Naive thymus-derived CD4-positive, alpha-beta T cell (primary cell): ENCODE measurements at regions not wholly inside any gene's neighbourhood (a gene's known extent, or its start where the extent isn't known, plus 50 kb on each side); places are given as distances from the start of the nearest gene placed in this dataset.

Experiments
- ATAC-seq: fragments of 150-1000 bp; cut with Tn5 transposase; 2 replicates; pipeline ENCODE4 v1.10.0; 2021; ENCODE audit warnings: mild to moderate bottlenecking, moderate library complexity
- CTCF ChIA-PET: fragments of 350-600 bp; sonication (Branson Sonifier 250); formaldehyde crosslinking; loops from one replicate; lab custom pipeline; 2021; ENCODE audit warnings: antibody characterized with exemption; lab: Charles Lee
- POLR2A ChIA-PET: fragments of 350-600 bp; sonication (Branson Sonifier 250); formaldehyde crosslinking; loops from one replicate; lab custom pipeline; 2021; ENCODE audit warnings: antibody characterized with exemption, inconsistent platforms; lab: Charles Lee
- DNase-seq, 9 donors: peaks; one replicate each; pipeline versions ENCODE4 v3.0.0 to v3.0.0-alpha.2; 2020 to 2022; ENCODE audit warnings: mixed read lengths in 1 of 9
- H3K27ac ChIP-seq: one replicate; pipeline ENCODE4 v1.7.0; 2013; ENCODE audit warnings: mild to moderate bottlenecking, low read depth, low read length, moderate library complexity
- H3K27me3 ChIP-seq, 2 donors: one replicate each; pipeline ENCODE4 v1.7.0; 2013; ENCODE audit warnings: low read length in 2 of 2, mild to moderate bottlenecking in 2 of 2, moderate library complexity in 2 of 2; ENCODE audit not compliant: control insufficient read depth in 2 of 2, insufficient read depth in 2 of 2
- H3K36me3 ChIP-seq, 3 experiments: 1 replicate in 2 of 3; 2 replicates in 1 of 3; pipeline ENCODE4 v1.7.0; 2013; ENCODE audit warnings: low read length in 3 of 3, mild to moderate bottlenecking in 3 of 3, moderate library complexity in 1 of 3; ENCODE audit not compliant: insufficient read depth in 3 of 3, control insufficient read depth in 2 of 3
- H3K4me1 ChIP-seq, 2 donors: one replicate each; pipeline ENCODE4 v1.7.0; 2013; ENCODE audit warnings: low read length in 2 of 2, mild to moderate bottlenecking in 2 of 2, moderate library complexity in 1 of 2; ENCODE audit not compliant: control insufficient read depth in 2 of 2, insufficient read depth in 2 of 2
- H3K4me3 ChIP-seq: 2 replicates; pipeline ENCODE4 v1.7.0; 2013; ENCODE audit warnings: mild to moderate bottlenecking, low read length
- H3K9me3 ChIP-seq, 3 experiments: 1 replicate in 2 of 3; 2 replicates in 1 of 3; pipeline ENCODE4 v1.7.0; 2013; ENCODE audit warnings: low read length in 3 of 3; ENCODE audit not compliant: control insufficient read depth in 2 of 3
- H3K27ac Mint-ChIP-seq, 9 donors: one replicate each; pipeline ENCODE4 v1.8.0; 2020 to 2022; ENCODE audit warnings: mixed read lengths in 9 of 9, mild to moderate bottlenecking in 8 of 9, moderate library complexity in 5 of 9, inconsistent platforms in 2 of 9
- H3K27me3 Mint-ChIP-seq, 5 donors: one replicate each; pipeline ENCODE4 v1.8.0; 2021 to 2022; ENCODE audit warnings: mixed read lengths in 5 of 5, mild to moderate bottlenecking in 1 of 5
- H3K36me3 Mint-ChIP-seq, 5 donors: one replicate each; pipeline ENCODE4 v1.8.0; 2020 to 2022; ENCODE audit warnings: mixed read lengths in 5 of 5, mild to moderate bottlenecking in 3 of 5, inconsistent platforms in 1 of 5
- H3K4me1 Mint-ChIP-seq, 7 donors: one replicate each; pipeline ENCODE4 v1.8.0; 2020 to 2022; ENCODE audit warnings: mixed read lengths in 7 of 7, mild to moderate bottlenecking in 3 of 7, inconsistent platforms in 1 of 7
- H3K4me3 Mint-ChIP-seq, 10 donors: one replicate each; pipeline ENCODE4 v1.8.0; 2020 to 2022; ENCODE audit warnings: mild to moderate bottlenecking in 10 of 10, mixed read lengths in 10 of 10, moderate library complexity in 6 of 10, inconsistent platforms in 2 of 10
- H3K9me3 Mint-ChIP-seq, 11 donors: one replicate each; pipeline ENCODE4 v1.8.0; 2020 to 2022; ENCODE audit warnings: mixed read lengths in 11 of 11, mild to moderate bottlenecking in 4 of 11, inconsistent platforms in 1 of 11, moderate library complexity in 1 of 11
- intact Hi-C, 2 donors: fragments of 100-400 bp; cut with micrococcal nuclease; formaldehyde crosslinking; loops; one replicate each; pipeline ENCODE4 v1.15.1; 2023

- Histone ChIP-seq H3K27me3 (no peaks in the 10 kb centered on the region), H3K9me3 (no peaks in the 10 kb centered on the region), H3K27ac (no peak overlapping the region), H3K4me3 (no peak overlapping the region), H3K4me1 (no peaks in the 10 kb centered on the region), H3K36me3 (no peaks in the 10 kb centered on the region)
- Mint-ChIP-seq H3K4me3 (no peak overlapping the region), H3K36me3 (no peaks in the 10 kb centered on the region), H3K4me1 (no peaks in the 10 kb centered on the region), H3K27ac (no peak overlapping the region), H3K27me3 (peaks cover 0 to 5% (median 0%) of the 10 kb centered on the region in 5 donors), H3K9me3 (no peaks in the 10 kb centered on the region)
- intact Hi-C loops: no loop called here
- DNase-seq (no peak), ATAC-seq (no peak)
- ChIA-PET POLR2A (no interaction called here), CTCF (no interaction called here)
Measured at GRCh38 chr6:139508576-139508975, 134.1 kb upstream of the CITED2 start.

DNA sequence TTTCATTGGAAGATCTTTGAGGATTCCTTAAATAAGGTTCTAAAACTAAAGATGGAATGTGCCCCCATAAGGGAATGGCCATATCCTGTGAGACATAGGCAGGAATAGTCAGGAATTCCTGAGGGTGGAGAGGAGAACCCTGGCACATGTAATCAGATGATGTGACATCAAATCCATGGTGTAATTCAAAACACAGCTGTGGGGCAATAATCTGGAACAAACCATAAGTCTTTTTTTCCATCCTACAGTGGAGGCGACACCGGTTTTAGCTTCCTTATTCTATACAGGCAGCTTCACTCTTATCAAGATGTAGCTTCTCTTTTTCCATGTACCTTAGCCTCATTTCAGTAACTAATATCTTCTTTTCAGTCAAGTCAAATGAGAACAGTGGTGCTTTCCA is 133.6 kb upstream of the CITED2 start:
- DNase-seq: no peak
- intact Hi-C loops: no loop called here
- no peak overlapping the region for H3K4me3 Mint-ChIP-seq
- peaks cover 0 to 4% (median 0%) of the 10 kb centered on the region in 5 donors for H3K27me3 Mint-ChIP-seq
- no peaks in the 10 kb centered on the region for H3K4me1 Mint-ChIP-seq
- H3K27ac Mint-ChIP-seq: no peak overlapping the region
- H3K27me3 ChIP-seq: no peaks in the 10 kb centered on the region
- no peak overlapping the region for H3K4me3 ChIP-seq
- ChIA-PET POLR2A (no interaction called here), CTCF (no interaction called here)
- no peaks in the 10 kb centered on the region for H3K9me3 ChIP-seq
- H3K27ac ChIP-seq: no peak overlapping the region
- H3K4me1 ChIP-seq: no peaks in the 10 kb centered on the region
- H3K36me3 ChIP-seq: no peaks in the 10 kb centered on the region
- H3K36me3 Mint-ChIP-seq: no peaks in the 10 kb centered on the region
- ATAC-seq: no peak
- H3K9me3 Mint-ChIP-seq: no peaks in the 10 kb centered on the region

GRCh38 chr6:139500977-139501376 is 126.5 kb upstream of the CITED2 start:
- ATAC-seq (no peak), DNase-seq (no peak)
- Mint-ChIP-seq H3K27me3 (no peaks in the 10 kb centered on the region), H3K4me1 (no peaks in the 10 kb centered on the region), H3K36me3 (no peaks in the 10 kb centered on the region), H3K9me3 (no peaks in the 10 kb centered on the region), H3K4me3 (no peak overlapping the region), H3K27ac (no peak overlapping the region)
- Histone ChIP-seq H3K9me3 (no peaks in the 10 kb centered on the region), H3K4me1 (no peaks in the 10 kb centered on the region), H3K4me3 (no peak overlapping the region), H3K36me3 (no peaks in the 10 kb centered on the region), H3K27ac (no peak overlapping the region), H3K27me3 (no peaks in the 10 kb centered on the region)
- intact Hi-C loops: no loop called here
- CTCF ChIA-PET: no interaction called here
- POLR2A ChIA-PET: no interaction called here

DNA sequence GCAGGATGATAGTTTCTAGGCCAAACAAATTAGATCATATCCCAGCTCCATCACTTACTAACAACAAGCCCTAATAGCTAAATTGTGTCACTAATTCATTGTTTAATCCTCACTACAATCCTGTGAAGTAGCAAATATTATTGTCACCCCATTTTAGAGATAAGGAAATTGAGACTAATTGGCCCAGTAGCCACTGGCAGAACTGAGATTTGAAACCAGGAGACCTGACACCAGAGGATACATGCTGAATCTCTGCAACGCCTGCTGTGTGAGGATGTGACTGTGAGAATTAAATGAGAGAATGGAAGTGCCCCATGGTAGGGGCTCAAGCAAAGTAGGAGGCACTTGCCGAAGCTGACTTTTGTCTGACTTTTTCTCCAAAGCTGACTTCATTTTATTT is 124.3 kb upstream of the CITED2 start:
- no peaks in the 10 kb centered on the region for H3K36me3 Mint-ChIP-seq
- no peaks in the 10 kb centered on the region for H3K9me3 Mint-ChIP-seq
- Histone ChIP-seq H3K27ac (no peak overlapping the region), H3K36me3 (no peaks in the 10 kb centered on the region), H3K27me3 (no peaks in the 10 kb centered on the region), H3K9me3 (no peaks in the 10 kb centered on the region), H3K4me1 (no peaks in the 10 kb centered on the region), H3K4me3 (no peak overlapping the region)
- H3K27me3 Mint-ChIP-seq: no peaks in the 10 kb centered on the region
- ChIA-PET POLR2A (no interaction called here), CTCF (no interaction called here)
- intact Hi-C loops: no loop called here
- H3K4me3 Mint-ChIP-seq: no peak overlapping the region
- no peak overlapping the region for H3K27ac Mint-ChIP-seq
- DNase-seq (no peak), ATAC-seq (no peak)
- no peaks in the 10 kb centered on the region for H3K4me1 Mint-ChIP-seq

GRCh38 chr6:139497345-139497961 is 123.0 kb upstream of the CITED2 start:
- no peaks in the 10 kb centered on the region for H3K4me1 Mint-ChIP-seq
- H3K36me3 Mint-ChIP-seq: no peaks in the 10 kb centered on the region
- Histone ChIP-seq H3K9me3 (no peaks in the 10 kb centered on the region), H3K36me3 (no peaks in the 10 kb centered on the region), H3K27me3 (no peaks in the 10 kb centered on the region), H3K4me1 (no peaks in the 10 kb centered on the region), H3K27ac (no peak overlapping the region), H3K4me3 (no peak overlapping the region)
- no peaks in the 10 kb centered on the region for H3K27me3 Mint-ChIP-seq
- no peak overlapping the region for H3K27ac Mint-ChIP-seq
- peaks cover 0 to under 1% (median 0%) of the 10 kb centered on the region in 11 donors for H3K9me3 Mint-ChIP-seq
- H3K4me3 Mint-ChIP-seq: no peak overlapping the region
- CTCF ChIA-PET: no interaction called here
- DNase-seq (no peak), ATAC-seq (no peak)
- POLR2A ChIA-PET: no interaction called here
- intact Hi-C loops: no loop called here

GRCh38 chr6:139496654-139497344 is 122.4 kb upstream of the CITED2 start:
- H3K27me3 Mint-ChIP-seq: no peaks in the 10 kb centered on the region
- H3K4me1 ChIP-seq: no peaks in the 10 kb centered on the region
- no peak overlapping the region for H3K27ac ChIP-seq
- H3K9me3 ChIP-seq: no peaks in the 10 kb centered on the region
- H3K9me3 Mint-ChIP-seq: peaks cover 0 to 2% (median 0%) of the 10 kb centered on the region in 11 donors
- DNase-seq (no peak), ATAC-seq (no peak)
- H3K36me3 Mint-ChIP-seq: no peaks in the 10 kb centered on the region
- no peaks in the 10 kb centered on the region for H3K27me3 ChIP-seq
- no peak overlapping the region for H3K4me3 Mint-ChIP-seq
- CTCF ChIA-PET: interaction anchor here (0.6 kb wide), 1 partner anchor 29 kb away, joined by 7 read pairs; no protein-coding TSS in a partner anchor
- intact Hi-C loops: no loop called here
- H3K36me3 ChIP-seq: no peaks in the 10 kb centered on the region
- no peak overlapping the region for H3K4me3 ChIP-seq
- H3K27ac Mint-ChIP-seq: no peak overlapping the region
- no peaks in the 10 kb centered on the region for H3K4me1 Mint-ChIP-seq
- POLR2A ChIA-PET: no interaction called here
